ENCODE measurements at regions not wholly inside any gene's neighbourhood (a gene's known extent, or its start where the extent isn't known, plus 50 kb on each side); places are given as distances from the start of the nearest gene placed in this dataset.
A peak's percentile ranks its signal among the peaks of the same experiment; 100 is the strongest.

- DNase-seq = peak in 4 of 10 donors; percentile 19 to 44 (median 31)
These were observed 217.6 kb downstream of the ARRDC4 start for GRCh38 chr15:98177966-98178592.

DNA sequence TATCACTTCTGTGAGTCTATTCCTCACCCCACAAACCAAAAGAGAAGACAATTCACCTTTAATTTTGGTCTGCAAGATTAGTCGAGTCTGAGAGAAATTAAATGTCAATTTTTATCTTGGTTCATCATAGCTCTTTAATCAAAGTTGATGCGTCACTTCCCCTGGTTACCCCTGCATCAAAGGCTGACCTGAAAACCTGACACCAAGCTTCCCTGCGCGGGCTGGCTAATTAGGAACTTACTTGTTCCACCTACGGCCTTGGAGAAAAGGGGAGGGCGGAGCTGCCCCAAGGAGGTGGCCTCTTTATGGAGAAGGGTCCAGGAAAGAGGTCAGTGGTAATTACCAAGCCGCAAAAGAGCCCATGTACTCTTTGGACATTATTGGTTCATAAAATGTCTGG lies 218.4 kb downstream of the ARRDC4 start:
- intact Hi-C loops (cut with DNase I) = loop anchor here (2.0 kb wide), 1 partner anchor 270 kb away; no protein-coding TSS in a partner anchor
- no peak for DNase-seq

More at GRCh38 chr15:98177966-98178592, 217.6 kb downstream of the ARRDC4 start:
- intact Hi-C loops (cut with DNase I) = loop anchor here (2.0 kb wide), 1 partner anchor 269 kb away; no protein-coding TSS in a partner anchor

DNA sequence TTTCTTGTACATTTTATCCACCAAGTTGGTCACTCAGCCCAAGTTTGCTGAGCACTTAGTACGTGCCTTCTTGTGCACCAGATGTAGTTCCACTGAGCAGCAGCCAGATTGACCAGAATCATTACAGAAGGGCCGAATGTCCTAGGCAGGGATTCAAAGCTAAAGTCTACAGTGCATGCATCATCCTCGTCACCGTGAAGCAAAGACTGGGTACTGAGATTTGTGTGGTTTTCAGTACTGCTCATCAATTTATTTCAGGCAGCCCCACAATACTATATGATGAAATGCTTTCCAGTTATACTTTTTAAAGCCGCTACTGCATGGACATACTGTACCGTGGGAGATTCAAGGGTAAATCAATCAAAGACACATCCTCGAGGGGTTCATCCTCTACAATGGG lies 227.0 kb downstream of the ARRDC4 start:
- intact Hi-C loops (cut with DNase I) = no loop called here
- DNase-seq = no peak

DNA sequence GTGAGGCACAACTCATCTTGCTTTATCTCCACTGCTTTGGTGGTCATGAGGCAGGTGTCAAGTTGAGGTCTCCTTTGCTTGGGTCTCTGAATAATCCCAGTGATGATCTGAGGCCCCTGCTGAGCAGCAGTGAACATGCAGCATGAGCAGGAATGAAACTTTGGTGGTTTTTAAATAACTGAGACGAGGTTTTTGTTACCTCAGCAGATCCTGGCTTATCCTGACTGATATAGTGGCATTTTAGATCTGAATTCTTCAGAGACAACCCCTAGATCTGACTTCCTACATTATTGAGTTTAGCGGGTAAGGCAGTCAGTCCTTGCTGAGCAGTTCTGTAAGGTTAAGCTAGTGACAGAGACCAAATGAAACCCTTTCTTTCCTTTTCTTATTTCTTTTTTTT lies 230.4 kb downstream of the ARRDC4 start:
- intact Hi-C loops (cut with DNase I) = no loop called here
- DNase-seq = no peak

- DNase-seq = no peak
- intact Hi-C loops (cut with DNase I) = no loop called here
These were observed 235.3 kb downstream of the ARRDC4 start for GRCh38 chr15:98195796-98196195.

- DNase-seq = no peak
- intact Hi-C loops (cut with DNase I) = no loop called here
These were observed 235.9 kb downstream of the ARRDC4 start for GRCh38 chr15:98196371-98196770.

DNA sequence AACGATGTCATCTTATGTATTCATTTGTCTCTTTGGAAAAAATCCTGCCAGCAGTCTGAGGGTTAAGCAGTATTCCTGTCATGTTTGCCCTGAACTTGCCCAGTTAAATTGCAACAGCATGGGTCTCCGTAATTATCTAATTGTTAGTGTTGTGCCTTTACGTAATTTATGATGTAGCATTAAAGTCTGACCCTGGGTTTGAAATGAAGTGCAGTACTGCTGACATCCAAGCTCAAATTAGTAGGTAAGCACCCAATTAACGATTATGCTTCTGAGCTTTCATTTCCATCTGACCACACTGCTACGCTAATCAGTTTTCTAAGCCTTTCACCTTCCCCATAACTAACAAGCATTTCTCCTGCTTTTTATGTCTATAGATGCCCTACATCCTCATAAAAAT lies 241.8 kb downstream of the ARRDC4 start:
- intact Hi-C loops (cut with DNase I) = no loop called here
- no peak for DNase-seq

DNA sequence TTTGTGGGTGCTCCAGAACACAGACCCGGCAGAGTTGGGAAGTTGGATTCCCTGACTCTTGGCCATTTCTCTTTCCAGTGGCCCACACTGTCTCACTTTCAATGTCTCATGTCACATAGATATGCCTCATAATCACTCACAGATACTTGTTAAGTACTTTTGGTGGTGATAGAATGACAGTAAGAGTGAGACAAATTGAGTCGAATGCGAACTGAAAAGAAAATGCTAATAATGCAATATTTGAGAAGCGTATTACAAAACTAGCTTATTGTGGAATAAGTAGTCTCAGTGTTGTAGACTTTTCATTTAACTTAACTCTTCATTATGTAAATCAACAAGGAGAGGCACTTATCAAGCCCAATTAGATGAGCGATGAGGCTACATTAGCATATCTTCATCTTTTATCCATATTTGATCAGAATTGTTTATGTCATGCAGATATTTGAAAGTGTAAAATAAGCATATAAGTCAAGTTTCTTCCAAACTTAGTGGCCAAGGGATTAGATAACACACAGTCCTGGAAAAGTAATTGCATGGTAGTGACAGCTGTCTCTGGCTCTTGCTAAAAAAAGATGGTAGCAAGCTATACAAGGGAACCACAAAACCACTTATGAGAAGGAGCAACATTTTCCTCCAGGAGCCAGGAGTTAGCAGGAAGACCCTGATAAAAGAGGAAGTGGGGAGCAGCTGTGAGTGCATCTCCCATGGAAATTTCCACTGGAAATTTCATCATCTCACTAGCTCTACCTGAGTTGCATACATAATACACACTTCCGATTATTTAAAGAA lies 243.6 kb downstream of the ARRDC4 start:
- intact Hi-C loops (cut with DNase I) = no loop called here
- no peak for DNase-seq

GRCh38 chr15:98207928-98208327 lies 247.4 kb downstream of the ARRDC4 start:
- intact Hi-C loops (cut with DNase I) = no loop called here
- DNase-seq = no peak

- DNase-seq = peak in 4 of 10 donors; percentile 8 to 85 (median 26)
- intact Hi-C loops (cut with DNase I) = no loop called here
These were observed 253.0 kb downstream of the ARRDC4 start for GRCh38 chr15:98213346-98213979.

DNA sequence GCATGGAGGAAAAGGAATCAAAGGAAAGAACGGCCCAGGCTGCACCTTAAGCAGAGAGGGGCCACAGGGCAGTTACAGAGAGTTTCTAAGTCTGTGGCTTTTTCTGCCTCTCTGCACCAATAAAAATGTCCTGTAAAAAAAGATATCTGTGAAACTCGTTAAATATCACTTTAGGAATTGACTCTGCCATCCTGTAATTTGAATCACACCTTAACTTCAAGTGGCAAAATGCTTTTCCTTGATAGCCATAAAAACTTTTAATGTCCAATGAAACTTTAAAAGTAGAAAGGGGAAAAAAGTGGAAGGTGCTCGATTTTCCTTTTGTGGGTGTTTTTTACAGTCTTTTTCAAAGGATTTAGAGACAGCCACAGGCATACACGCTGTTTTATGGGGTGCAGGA lies 255.7 kb downstream of the ARRDC4 start:
- intact Hi-C loops (cut with DNase I) = no loop called here
- no peak for DNase-seq

DNA sequence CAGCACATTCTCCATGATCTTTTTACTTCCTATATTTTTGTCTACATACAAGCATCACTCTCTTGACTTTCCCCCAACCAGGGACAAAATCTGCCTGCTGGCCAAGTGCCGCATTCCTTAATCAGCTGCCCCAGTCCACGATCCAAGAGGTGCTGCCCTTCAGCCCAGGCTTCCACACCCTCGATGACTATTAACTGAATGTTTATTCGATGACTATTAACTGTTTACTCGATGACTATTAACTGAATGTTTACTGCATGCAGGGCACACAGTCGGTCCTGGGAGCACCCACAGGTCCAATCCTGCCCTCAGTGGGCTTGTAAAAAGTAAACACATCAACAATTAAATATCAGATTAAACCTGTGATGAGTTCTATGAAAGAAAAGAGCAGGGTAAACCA lies 256.9 kb downstream of the ARRDC4 start:
- intact Hi-C loops (cut with DNase I) = no loop called here
- no peak for DNase-seq

DNA sequence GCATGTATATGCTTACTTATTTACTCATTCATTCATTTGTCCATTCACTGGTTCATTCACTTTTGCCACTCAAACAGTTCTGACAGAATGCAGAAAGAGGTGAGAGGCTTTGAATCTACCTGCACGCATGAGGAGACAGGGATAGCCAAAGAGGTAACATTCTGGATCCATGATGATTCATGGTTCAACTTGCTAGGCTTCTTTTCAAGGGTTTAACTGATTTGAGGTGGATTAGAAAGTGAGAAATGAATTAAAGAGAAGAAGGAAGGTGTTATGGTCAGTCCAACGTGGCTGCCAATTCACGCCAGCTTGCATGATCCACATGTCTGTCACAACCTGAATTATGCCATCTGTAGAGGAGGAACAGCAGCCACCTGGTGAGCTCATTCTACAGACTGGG lies 260.6 kb downstream of the ARRDC4 start:
- no peak for DNase-seq
- intact Hi-C loops (cut with DNase I) = no loop called here

DNA sequence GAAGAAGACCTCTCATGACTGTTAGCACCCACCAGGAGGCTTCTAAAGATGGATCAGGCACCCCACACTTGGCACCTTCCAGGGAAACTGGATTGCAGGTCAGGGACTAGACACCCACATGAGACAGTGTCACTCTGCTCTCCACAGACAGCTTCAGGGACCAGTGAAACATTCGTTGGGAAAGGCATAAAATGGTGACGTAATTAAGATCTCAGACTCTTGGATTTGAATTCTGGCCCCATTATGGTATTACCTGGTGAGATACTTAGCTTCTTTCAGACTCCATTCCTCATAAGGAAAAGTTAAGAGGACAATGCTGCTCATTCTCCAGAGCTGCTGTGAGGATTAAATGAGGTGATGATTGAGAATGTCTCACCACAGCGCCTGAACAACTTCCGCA lies 261.1 kb downstream of the ARRDC4 start:
- no peak for DNase-seq
- intact Hi-C loops (cut with DNase I) = no loop called here

DNA sequence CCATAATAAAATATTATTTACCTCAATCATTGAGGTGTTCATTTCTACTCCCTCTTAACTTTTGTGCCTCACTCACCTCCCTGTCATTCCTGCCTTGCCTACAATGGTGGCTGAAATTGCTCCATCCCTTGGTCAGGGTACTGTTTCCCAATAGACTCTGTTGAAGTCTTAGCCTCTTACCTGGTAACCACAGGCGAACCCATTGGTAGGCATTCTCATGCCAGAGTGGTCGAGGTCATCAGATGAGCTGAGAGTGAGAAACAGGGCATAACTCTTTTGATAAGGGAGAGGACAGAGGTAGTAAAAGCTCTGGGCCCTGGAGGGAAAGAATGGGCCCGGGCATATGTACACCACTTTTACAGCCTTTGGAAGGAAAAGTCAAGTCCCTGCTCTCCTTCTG lies 265.6 kb downstream of the ARRDC4 start:
- no peak for DNase-seq
- intact Hi-C loops (cut with DNase I) = no loop called here

GRCh38 chr15:98226578-98226977 lies 266.1 kb downstream of the ARRDC4 start:
- intact Hi-C loops (cut with DNase I) = no loop called here
- no peak for DNase-seq

GRCh38 chr15:98228846-98229245 lies 268.3 kb downstream of the ARRDC4 start:
- intact Hi-C loops (cut with DNase I) = no loop called here
- DNase-seq = no peak

- intact Hi-C loops (cut with DNase I) = no loop called here
- DNase-seq = no peak
These were observed 270.5 kb downstream of the ARRDC4 start for GRCh38 chr15:98230975-98231374.

DNA sequence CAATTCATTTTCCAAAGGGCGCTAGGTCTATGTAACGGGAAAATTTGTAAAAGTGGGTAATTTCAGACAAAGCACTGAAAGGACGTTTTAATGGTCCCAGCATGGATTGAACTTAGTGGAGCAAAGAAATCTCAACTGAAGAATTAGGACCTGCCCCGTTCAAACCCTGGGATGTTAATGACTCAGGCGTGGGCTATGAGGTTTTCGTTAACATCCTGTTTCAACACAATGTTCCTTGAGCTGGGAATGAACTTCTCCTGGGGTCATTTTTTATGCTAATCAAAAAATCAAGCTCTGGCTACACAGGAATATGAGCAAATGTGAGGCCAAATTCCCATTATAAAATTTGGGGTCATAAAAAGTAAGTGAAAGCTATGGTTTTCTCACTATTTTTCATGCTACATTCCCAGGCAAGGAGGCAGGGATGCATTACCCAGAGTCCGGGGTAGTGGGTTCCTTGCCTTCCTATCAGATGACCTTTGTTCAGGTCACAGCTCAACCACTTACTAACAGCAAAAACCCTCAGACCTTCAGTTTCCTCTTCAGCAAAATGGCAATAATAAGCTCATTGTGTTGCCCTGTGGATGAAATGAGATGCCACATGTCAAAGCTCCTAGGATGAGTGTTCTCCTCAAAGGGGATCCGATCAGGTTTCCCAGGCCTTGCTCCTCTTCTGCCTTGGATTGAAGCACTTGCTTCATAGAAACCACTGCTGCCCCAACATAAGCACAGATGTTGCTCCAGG lies 271.4 kb downstream of the ARRDC4 start:
- DNase-seq = no peak
- intact Hi-C loops (cut with DNase I) = no loop called here

DNA sequence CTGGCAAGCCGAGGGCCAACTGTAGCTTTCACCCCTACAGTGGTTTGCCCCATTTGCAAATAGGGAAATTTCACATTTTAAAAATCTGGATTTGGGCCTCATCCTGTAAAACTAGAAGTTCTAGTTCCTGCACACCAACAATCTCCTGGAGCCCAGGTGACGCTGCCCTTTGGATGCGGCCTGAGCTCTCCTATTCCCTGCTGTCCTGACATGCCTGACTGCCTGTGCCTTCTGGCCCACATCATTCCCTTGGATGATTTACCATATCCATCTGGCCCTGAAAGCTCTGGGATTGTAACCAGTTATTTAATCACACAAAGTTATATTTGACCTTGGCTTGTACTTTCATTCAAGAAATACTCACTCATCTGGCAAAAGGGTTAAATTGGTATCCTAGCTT lies 272.3 kb downstream of the ARRDC4 start:
- DNase-seq = no peak
- intact Hi-C loops (cut with DNase I) = no loop called here

- no peak for DNase-seq
- intact Hi-C loops (cut with DNase I) = no loop called here
These were observed 273.4 kb downstream of the ARRDC4 start for GRCh38 chr15:98233873-98234272.
